ENCODE measurements at regions not wholly inside any gene's neighbourhood (a gene's known extent, or its start where the extent isn't known, plus 50 kb on each side); places are given as distances from the start of the nearest gene placed in this dataset.

- TF ChIP-seq CTCF (IDR thresholded peaks at IDR 0.05 in 2 of 3, conservative IDR thresholded peaks at IDR 0.05 in 1 of 3; ENCODE audit: borderline replicate concordance in 1 of 3, insufficient read depth in 1 of 3, low read depth in 2 of 3, low read length in 2 of 3) (no peak), MAX (IDR thresholded peaks at IDR 0.05) (no peak), EGR1 (IDR thresholded peaks at IDR 0.05; ENCODE audit: low read depth) (no peak), ZNF274 (IDR thresholded peaks at IDR 0.05; ENCODE audit: low read depth, low read length) (no peak), EZH2 (IDR thresholded peaks at IDR 0.05) (no peak)
Observed at GRCh38 chr11:69936771-69937170, 117.6 kb upstream of the FGF3 start.

Data from HCT116 (cell line).